ENCODE measurements at regions not wholly inside any gene's neighbourhood (a gene's known extent, or its start where the extent isn't known, plus 50 kb on each side); places are given as distances from the start of the nearest gene placed in this dataset.

DNA sequence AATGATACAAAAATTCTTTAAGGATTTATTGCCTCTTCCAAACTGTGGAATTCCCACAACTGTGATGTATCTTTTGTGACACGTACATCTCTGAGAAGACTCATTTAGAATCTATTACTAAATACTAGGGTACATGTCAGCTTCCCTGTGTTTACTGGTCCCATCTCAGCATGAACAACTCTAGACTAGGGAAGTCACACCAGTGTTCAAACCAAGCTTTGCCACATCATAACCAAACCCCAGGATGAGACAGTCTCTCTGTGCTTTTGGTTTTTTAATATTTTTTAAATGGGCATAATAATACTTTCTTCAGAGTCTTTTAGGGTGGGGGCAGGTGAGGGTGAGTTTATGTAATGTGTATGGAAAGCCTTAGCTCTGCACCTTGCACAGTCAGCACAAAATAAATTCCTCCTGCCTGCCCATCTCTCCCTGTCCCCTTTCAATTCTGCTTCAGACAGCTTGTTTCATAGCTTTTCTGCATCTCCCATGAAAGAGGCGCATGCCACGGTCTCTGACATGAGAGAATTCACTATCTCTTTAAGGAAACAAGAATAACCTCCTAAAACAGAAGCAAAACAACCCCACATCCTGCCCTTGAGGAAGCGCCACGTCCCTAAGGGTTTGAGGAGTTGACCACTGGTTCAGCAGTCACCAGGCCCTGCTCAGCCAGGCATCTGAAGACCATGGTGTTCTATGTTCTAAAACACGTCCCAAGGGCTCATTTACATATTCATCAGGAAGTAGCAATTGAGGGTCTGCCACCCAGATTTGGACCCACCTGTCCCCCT, 174.5 kb downstream of the USP12 start:
- Mint-ChIP-seq H3K9me3 (0 out of 5 replicates have a peak, but pooled peaks cover 0 to 2% of the 10 kb centered on the region in 2 experiments), H3K4me1 (no peaks in the 10 kb centered on the region), H3K4me3 (no peak overlapping the region), H3K27me3 (ENCODE audit: low read depth) (peaks cover 4% of the 10 kb centered on the region), H3K36me3 (ENCODE audit: insufficient read depth in 1 of 3, low read depth in 3 of 3) (no peaks in the 10 kb centered on the region), H3K27ac (no peak overlapping the region)
- no peaks in the 10 kb centered on the region for H3K79me1 ChIP-seq (ENCODE audit: insufficient read depth, low read depth, low read length, poor library complexity, severe bottlenecking)
- no peak overlapping the region for H3K4ac ChIP-seq (ENCODE audit: low read depth, low read length)
- no peak overlapping the region for H3T11ph ChIP-seq (ENCODE audit: low read length)
- TF ChIP-seq, protein P1, sequence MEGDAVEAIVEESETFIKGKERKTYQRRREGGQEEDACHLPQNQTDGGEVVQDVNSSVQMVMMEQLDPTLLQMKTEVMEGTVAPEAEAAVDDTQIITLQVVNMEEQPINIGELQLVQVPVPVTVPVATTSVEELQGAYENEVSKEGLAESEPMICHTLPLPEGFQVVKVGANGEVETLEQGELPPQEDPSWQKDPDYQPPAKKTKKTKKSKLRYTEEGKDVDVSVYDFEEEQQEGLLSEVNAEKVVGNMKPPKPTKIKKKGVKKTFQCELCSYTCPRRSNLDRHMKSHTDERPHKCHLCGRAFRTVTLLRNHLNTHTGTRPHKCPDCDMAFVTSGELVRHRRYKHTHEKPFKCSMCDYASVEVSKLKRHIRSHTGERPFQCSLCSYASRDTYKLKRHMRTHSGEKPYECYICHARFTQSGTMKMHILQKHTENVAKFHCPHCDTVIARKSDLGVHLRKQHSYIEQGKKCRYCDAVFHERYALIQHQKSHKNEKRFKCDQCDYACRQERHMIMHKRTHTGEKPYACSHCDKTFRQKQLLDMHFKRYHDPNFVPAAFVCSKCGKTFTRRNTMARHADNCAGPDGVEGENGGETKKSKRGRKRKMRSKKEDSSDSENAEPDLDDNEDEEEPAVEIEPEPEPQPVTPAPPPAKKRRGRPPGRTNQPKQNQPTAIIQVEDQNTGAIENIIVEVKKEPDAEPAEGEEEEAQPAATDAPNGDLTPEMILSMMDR (conservative IDR thresholded peaks at IDR 0.05), result no peak
- H2BK120ac ChIP-seq (ENCODE audit: low read depth, low read length, poor library complexity, severe bottlenecking), result no peak overlapping the region
- no peak overlapping the region for H2AK5ac ChIP-seq (ENCODE audit: insufficient read length, low read length)
- H3K56ac ChIP-seq (ENCODE audit: insufficient read length, low read depth, low read length), result no peak overlapping the region
- no peak overlapping the region for H2AFZ ChIP-seq (ENCODE audit: low read length)
- H3K27me3 ChIP-seq (ENCODE audit: insufficient read depth, low read length), result no peaks in the 10 kb centered on the region
- DNase-seq, result no peak
- no peak overlapping the region for H3K27ac ChIP-seq (ENCODE audit: insufficient read length, low read depth, low read length)
- no peak overlapping the region for H2BK20ac ChIP-seq (ENCODE audit: low read depth, low read length, poor library complexity, severe bottlenecking)
- no peak overlapping the region for H3K18ac ChIP-seq (ENCODE audit: insufficient read length, low read depth, low read length)
- no peak overlapping the region for H3K9ac ChIP-seq (ENCODE audit: extremely low read depth, insufficient read length, low read length)
- no peak overlapping the region for H4K91ac ChIP-seq (ENCODE audit: insufficient read length, low read depth, low read length)
- H2BK12ac ChIP-seq (ENCODE audit: insufficient read length, low read depth, low read length), result no peak overlapping the region
- H4K5ac ChIP-seq (ENCODE audit: insufficient read length, low read depth, low read length), result no peak overlapping the region
- WGBS (ENCODE audit: extremely low coverage, insufficient read length, low lambda C conversion rate), result no CpG with 5 or more reads among the region's 6 CpGs
- H2BK15ac ChIP-seq (ENCODE audit: low read depth, low read length), result no peak overlapping the region
- no peak overlapping the region for H3K14ac ChIP-seq (ENCODE audit: insufficient read depth, low read length)
- H4K20me1 ChIP-seq (ENCODE audit: control insufficient read depth, insufficient read depth, insufficient read length), result no peaks in the 10 kb centered on the region
- H3K4me1 ChIP-seq (ENCODE audit: insufficient read depth, low read length), result no peaks in the 10 kb centered on the region
- H3K9me3 ChIP-seq (ENCODE audit: control insufficient read depth, low read depth, low read length), result no peaks in the 10 kb centered on the region
- H2BK5ac ChIP-seq (ENCODE audit: insufficient read length, low read length), result no peak overlapping the region
- no peaks in the 10 kb centered on the region for H3K23me2 ChIP-seq (ENCODE audit: insufficient read length, low read depth, low read length, poor library complexity, severe bottlenecking)
- H3K23ac ChIP-seq (ENCODE audit: insufficient read length, low read depth, low read length), result no peak overlapping the region
- no peak overlapping the region for H4K8ac ChIP-seq (replicated peaks; ENCODE audit: insufficient read length, low read depth, low read length)
- no peaks in the 10 kb centered on the region for H3K79me2 ChIP-seq (ENCODE audit: insufficient read depth, low read length)
- no peak overlapping the region for H3K4me2 ChIP-seq (ENCODE audit: insufficient read depth, insufficient read length, low read length)
